HT-29 (cell line): ENCODE measurements at regions not wholly inside any gene's neighbourhood (a gene's known extent, or its start where the extent isn't known, plus 50 kb on each side); places are given as distances from the start of the nearest gene placed in this dataset.
"Not testable (repeated sequence)": the region's sequence is repeated elsewhere in the genome, so short reads cannot be mapped to it uniquely, and the experiment has no call there.

Source experiments
- DNase-seq: peaks from one replicate; pipeline ENCODE4 v3.0.0-alpha.2; 2015; ENCODE audit warnings: low spot score

GRCh38 chr1:94362466-94363058 lies 55.6 kb upstream of the ABCD3 start:
- no peak for DNase-seq

GRCh38 chr1:94358630-94359599 lies 59.3 kb upstream of the ABCD3 start:
- DNase-seq: no peak

- DNase-seq: no peak
Measured at GRCh38 chr1:94357661-94358060, 60.5 kb upstream of the ABCD3 start.

- DNase-seq: no peak
Measured at GRCh38 chr1:94355485-94355980, 62.7 kb upstream of the ABCD3 start.

GRCh38 chr1:94351481-94351880 lies 66.7 kb upstream of the ABCD3 start:
- DNase-seq: no peak

- DNase-seq: no peak
Measured at GRCh38 chr1:94350350-94350924, 67.8 kb upstream of the ABCD3 start.

GRCh38 chr1:94349853-94350252 lies 68.3 kb upstream of the ABCD3 start:
- DNase-seq: no peak

GRCh38 chr1:94348386-94348785 lies 69.8 kb upstream of the ABCD3 start:
- not testable (repeated sequence) for DNase-seq

GRCh38 chr1:94345148-94345721 lies 73.0 kb upstream of the ABCD3 start:
- no peak for DNase-seq

GRCh38 chr1:94342416-94342815 lies 75.8 kb upstream of the ABCD3 start:
- no peak for DNase-seq

- peak; percentile 30 for DNase-seq
Measured at GRCh38 chr1:94339206-94339927, 78.8 kb upstream of the ABCD3 start.

- DNase-seq: no peak
Measured at GRCh38 chr1:94336991-94337390, 81.2 kb upstream of the ABCD3 start.

GRCh38 chr1:94335950-94336349 lies 82.2 kb upstream of the ABCD3 start:
- peak; percentile 91 for DNase-seq

GRCh38 chr1:94335447-94335846 lies 82.7 kb upstream of the ABCD3 start:
- no peak for DNase-seq

GRCh38 chr1:94334764-94335163 lies 83.4 kb upstream of the ABCD3 start:
- DNase-seq: no peak

GRCh38 chr1:94332952-94333351 lies 85.2 kb upstream of the ABCD3 start:
- no peak for DNase-seq

- no peak for DNase-seq
Measured at GRCh38 chr1:94332516-94332915, 85.7 kb upstream of the ABCD3 start.

GRCh38 chr1:94329986-94330385 lies 88.2 kb upstream of the ABCD3 start:
- peak; percentile 56 for DNase-seq

GRCh38 chr1:94329276-94329675 lies 88.9 kb upstream of the ABCD3 start:
- DNase-seq: no peak

GRCh38 chr1:94327001-94327690 lies 89.8 kb upstream of the ARHGAP29 start:
- DNase-seq: peak; percentile 75

- peak; percentile 39 for DNase-seq
Measured at GRCh38 chr1:94326329-94326728, 88.9 kb upstream of the ARHGAP29 start.
